PC-9 (cell line): ENCODE measurements at regions not wholly inside any gene's neighbourhood (a gene's known extent, or its start where the extent isn't known, plus 50 kb on each side); places are given as distances from the start of the nearest gene placed in this dataset.

Experiments
- EZH2 ChIP-seq: fragments of 200-600 bp; sonication (generic); IDR thresholded peaks from 2 replicates; pipeline ENCODE4 v1.8.0; 2017; ENCODE audit warnings: antibody characterized with exemption, low read depth
- TF ChIP-seq, protein P1 (sequence below): fragments of 200-600 bp; sonication (generic); conservative IDR thresholded peaks from 2 replicates; pipeline ENCODE4 v1.6.1; 2017; ENCODE audit warnings: mixed run types, antibody characterized with exemption, mild to moderate bottlenecking, moderate library complexity

DNA sequence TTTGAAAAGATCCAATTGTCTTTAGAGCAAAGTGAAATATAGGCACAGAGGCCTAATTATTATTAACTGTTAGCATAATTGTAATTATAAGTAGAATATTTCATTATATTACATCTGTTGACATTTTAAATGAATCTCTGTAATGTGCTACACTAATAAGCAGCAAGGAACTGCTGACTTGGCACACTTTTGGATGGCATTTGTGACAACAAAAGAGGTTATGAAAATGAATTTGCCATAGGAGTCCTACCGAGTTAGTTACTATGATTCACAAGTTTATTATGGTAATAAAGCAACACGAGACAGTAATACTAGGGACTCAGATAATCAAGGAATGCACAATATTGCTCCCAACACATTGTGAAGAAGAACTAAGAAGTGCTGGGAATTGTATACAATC lies 213.8 kb upstream of the PCDH9 start:
- TF ChIP-seq, protein P1, sequence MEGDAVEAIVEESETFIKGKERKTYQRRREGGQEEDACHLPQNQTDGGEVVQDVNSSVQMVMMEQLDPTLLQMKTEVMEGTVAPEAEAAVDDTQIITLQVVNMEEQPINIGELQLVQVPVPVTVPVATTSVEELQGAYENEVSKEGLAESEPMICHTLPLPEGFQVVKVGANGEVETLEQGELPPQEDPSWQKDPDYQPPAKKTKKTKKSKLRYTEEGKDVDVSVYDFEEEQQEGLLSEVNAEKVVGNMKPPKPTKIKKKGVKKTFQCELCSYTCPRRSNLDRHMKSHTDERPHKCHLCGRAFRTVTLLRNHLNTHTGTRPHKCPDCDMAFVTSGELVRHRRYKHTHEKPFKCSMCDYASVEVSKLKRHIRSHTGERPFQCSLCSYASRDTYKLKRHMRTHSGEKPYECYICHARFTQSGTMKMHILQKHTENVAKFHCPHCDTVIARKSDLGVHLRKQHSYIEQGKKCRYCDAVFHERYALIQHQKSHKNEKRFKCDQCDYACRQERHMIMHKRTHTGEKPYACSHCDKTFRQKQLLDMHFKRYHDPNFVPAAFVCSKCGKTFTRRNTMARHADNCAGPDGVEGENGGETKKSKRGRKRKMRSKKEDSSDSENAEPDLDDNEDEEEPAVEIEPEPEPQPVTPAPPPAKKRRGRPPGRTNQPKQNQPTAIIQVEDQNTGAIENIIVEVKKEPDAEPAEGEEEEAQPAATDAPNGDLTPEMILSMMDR = no peak
- TF ChIP-seq EZH2 = no peak
